ENCODE measurements at regions not wholly inside any gene's neighbourhood (a gene's known extent, or its start where the extent isn't known, plus 50 kb on each side); places are given as distances from the start of the nearest gene placed in this dataset.
"Not testable (repeated sequence)": the region's sequence is repeated elsewhere in the genome, so short reads cannot be mapped to it uniquely, and the experiment has no call there.

DNA sequence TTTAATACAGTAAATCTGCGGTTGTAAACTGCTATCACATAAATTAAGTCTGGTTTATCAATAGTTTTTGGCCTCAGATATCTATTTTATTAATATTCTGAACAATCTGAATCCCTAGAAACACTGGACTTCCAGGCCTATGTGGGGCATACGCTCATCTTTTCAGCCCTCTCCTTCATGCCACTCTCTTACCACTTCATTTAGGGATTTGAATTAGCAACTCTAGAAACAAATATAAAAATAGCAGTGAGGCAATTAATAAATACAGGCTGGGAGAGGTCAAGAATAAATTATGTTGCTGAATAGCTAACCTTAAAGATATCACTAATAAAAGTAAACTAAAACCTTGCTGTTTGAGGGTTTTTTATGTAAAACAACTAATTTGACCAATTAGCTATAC lies 480.3 kb upstream of the CD180 start:
- no peak for DNase-seq

DNA sequence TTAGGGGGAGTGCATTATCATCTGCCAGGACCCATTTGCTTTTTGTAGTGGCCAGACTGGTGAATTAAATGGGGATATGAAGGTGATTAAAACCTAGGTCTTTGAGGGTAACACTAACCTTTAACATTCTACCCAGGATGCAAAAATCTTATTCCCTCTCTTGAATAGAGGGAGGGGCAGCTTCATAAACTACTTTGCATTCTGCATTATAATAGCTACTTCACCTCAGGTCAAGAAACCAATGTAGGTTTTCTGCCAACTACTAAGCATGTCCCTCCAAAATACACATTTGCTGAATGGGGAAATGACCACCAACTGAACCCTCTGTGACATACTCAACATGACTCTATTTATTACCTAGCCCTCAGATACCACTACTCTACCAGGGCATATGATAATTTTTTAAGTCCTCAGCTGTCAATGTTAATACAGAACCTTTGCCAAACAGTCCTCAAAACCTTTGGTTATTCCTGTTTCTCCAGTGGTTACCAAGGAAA lies 477.6 kb upstream of the CD180 start:
- DNase-seq: no peak

DNA sequence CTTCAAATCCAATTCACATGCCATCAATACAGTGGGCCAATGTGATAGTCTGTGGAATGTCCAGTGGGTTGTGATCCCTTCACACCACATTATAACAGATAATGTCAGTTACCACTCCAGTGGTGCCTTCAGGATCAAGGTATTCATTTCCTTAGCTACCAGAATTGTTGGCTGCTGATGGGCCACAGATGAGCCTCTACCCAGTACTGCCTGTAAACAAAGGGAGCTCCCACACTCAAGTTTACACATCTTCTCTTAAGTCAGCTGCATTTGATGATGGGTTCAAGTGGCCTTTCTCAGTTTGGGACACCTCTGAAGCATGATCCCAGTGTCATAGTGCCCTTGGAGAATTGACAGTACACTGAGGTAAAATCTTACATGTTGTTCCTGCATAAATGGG lies 477.0 kb upstream of the CD180 start:
- no peak for DNase-seq

DNA sequence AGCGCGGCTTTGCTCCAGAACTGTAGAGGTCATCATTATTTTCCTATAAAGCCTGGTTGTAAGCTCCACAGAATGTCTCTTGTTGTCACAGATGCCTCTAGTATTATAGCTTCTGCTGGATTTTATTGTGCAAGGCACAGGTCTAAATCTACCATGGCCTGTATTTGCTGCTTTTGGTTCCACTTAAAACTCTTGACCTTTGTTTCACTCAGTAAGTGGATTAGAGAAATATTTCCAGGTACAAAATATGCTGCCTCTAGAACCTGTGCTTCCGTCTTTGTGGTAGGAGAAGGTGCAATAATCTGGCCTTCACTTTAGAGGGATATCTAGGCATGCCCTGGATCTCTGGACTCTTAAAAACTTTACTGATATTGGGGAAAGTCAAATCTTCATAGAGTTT lies 476.6 kb upstream of the CD180 start:
- DNase-seq: no peak

DNA sequence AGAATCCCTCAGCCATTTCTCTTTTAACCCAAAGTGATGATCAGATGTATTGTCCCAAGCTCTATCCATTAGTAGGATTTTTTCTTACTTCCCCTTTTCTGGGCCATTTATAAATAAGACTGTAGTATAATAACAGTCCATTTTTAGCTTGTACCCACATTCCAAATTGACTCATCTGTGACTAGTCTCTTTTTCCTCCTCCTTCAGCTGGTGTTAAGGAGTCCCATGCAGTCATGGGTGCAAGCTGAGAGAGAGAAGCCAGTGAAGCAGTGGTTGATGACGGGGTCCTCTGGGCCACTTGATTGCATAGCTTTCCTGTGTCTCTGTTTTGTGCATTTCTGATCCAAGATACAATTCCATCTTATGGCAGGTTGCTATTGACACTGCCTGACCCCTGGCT lies 476.0 kb upstream of the CD180 start:
- DNase-seq: no peak

DNA sequence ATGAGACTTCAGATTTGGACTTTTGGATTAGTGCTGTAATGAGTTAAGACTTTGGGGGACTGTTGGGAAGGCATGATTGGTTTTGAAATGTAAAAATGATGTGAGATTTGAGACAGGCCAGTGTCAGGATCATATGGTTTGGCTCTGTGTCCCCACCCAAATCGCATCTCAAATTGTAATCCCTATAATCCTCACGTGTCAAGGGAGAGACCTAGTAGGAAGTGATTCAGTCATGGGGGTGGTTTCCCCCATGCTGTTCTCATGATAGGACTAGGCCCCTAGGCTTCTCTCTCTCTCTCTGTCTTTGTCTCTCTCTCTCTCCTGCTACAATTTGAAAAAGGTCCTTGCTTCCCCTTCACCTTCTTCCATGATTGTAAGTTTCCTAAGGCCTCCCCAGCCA lies 473.3 kb upstream of the CD180 start:
- DNase-seq: no peak

DNA sequence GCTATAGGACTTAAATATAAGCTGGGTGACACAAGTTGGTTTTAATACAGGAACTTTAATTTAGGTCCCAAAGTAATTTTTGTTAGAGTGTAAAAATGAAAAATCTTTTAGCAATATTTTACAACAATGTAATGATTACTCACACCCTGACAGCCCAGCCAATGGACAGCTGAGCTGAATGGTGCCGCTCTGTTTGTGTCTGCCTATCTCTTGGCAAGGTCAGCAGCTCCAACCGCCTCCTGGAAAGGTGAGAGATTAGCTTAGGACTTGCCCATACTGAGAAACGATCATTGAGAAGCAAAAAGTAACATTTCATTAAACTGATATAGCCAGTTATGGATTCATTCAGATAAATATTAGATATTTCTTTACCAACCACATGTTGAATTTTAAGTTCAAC lies 463.6 kb upstream of the CD180 start:
- DNase-seq: no peak

DNA sequence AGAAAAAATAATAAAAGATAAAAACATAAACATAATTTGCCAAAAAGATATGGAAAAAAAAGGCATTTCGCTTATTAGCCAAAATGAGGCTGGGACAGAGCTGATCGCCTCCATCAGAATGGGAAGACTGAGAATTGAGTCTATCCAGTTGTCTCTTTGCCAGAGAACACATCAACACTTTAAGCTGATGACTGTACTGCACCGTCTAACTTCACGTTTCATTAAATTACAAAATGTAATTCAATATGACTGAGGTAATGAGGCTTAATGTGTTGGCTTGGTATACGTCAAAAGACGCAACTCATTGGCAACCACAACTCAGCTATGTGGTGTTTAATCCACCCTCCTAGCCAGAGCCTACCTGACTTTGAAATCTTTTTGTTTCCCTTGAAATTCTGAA lies 462.7 kb upstream of the CD180 start:
- no peak for DNase-seq

- no peak for DNase-seq
These were observed 460.5 kb upstream of the CD180 start for GRCh38 chr5:67657055-67657454.

DNA sequence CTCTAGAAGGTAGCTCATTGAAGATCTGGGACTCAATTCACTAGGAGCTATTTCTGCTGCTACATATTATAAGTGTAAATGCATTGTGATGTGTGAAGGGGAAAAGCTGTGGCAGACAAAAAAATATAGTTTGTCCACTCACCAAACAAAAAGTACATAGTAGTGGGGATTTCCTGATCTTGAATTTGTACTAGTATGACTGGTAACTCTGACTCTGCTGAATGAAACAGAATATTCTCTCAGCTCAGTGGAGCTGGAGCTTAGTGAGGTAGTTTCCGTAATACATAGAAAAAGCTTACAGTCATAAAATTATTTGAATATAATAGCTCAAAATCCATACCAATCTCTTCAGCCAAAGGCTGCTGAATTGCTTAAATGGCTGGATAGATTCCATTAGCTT lies 455.6 kb upstream of the CD180 start:
- DNase-seq: no peak

DNA sequence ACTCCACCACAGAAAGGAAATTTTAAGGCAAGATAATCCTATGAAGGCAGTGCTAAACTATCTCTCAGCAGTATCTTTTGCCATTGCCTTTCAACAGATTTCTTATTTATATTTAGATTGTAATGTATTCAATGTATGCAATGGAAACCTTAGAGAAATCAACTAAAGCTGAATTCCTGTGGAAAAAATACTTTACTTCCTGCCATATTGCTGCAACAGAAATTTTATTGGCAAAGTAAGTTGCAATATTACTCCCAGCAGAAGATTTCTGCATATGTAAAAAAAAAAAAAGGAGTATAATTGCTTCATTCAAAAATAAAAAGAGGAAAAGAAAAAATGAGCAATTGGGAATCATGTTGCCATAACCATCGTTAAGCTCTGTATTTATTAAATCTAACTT lies 454.6 kb upstream of the CD180 start:
- no peak for DNase-seq

- no peak for DNase-seq
These were observed 451.6 kb upstream of the CD180 start for GRCh38 chr5:67648201-67648671.

GRCh38 chr5:67647772-67648171 lies 451.2 kb upstream of the CD180 start:
- no peak for DNase-seq

DNA sequence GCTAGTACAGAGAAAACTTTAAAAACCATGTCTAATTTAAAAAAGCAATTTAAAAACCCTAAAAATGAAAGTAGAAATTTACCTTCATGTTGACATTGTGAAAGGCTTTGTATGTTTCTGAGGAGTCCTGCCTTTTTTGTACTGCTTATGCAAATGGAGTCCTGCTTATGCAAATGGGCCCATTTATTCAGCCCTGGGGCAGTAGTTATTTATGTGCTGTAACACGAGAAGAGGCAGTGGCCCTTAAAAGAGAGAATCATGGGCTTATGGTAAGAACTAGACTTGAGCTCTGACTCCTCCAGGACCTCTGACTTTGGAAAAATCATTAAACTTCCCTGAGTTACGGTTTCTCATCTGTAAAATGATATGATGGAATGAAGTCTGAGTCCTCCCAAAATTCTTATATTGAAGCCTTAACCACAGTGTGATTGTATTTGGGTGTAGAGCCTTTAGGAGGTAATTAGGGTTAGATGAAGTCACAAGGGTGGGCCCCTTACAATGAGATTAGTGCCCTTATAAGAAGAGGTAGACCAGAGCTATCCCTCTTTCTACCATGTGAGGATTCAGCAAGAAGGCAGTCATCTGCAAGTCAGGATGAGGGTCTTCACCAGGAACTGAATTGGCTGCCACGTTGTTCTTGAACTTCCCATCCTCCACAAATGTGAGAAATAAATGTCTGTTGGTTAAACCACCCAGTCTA lies 447.8 kb upstream of the CD180 start:
- no peak for DNase-seq

DNA sequence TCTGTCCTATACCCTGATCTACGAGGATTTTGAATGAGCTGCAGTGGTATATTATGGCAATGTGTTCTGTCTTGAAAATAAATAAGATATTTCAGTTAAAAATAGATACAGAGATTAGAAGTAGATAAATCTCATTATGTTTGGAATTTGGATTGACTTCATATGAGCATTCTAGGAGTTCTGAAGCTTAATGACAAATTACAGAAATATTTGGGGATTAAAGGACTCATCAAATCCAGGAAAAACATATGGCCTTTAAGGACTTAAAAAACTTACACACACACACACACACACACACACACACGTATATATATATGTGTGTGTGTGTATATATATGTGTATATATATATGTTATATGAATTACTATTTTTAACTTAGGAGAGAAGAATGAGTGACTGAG lies 446.9 kb upstream of the CD180 start:
- no peak for DNase-seq

DNA sequence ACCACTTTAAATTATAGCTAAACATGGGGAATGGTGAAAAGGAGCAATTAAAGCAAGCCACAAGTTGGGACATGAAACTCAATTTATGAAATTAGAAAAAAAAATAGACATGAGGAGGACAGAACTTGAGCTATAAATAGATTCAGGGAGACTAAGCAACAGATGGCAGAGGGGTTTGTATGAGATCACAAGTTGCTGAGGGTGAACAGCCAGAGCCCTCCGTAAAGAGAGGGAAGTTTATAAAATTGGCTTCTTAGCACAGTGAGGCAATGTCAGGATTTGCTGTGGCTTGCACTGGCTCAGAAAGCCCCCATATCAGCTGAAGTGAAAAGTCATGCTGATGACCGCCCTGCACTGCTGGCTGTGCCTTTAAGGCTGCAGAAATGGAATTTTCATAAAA lies 443.4 kb upstream of the CD180 start:
- no peak for DNase-seq

- DNase-seq: no peak
These were observed 442.7 kb upstream of the CD180 start for GRCh38 chr5:67639313-67639712.

DNA sequence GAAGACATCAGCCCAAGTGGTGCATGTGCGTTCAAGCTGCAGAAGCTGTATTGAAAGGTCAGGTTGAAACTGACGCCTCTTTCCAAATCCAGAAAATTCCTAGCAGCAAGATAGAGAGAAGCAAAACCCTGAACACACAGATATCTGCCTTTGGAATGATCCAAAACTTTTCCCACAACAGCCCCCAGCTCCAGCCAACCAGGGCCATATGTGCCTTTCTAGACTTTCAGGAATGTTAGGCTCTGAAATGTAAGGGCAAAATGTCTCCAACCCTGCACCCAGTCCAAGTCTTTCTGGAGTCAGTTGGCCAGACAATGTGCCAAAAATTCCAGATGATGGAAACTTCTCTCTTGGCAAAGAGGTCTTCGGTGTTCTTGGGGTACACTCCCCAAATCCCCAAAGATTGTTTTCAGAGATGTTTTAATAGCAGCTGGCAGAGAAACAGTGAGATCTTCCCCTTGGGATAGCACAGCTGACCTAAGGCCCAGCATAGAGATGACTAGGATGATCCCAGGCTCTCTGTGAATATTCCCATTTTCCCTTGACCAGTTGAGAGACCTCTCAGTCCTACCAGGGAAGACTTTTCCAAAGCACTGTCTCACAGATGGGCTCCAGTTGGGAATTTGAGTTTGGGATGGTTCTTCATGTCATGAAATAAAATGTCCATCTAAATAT lies 440.4 kb upstream of the CD180 start:
- DNase-seq: no peak

DNA sequence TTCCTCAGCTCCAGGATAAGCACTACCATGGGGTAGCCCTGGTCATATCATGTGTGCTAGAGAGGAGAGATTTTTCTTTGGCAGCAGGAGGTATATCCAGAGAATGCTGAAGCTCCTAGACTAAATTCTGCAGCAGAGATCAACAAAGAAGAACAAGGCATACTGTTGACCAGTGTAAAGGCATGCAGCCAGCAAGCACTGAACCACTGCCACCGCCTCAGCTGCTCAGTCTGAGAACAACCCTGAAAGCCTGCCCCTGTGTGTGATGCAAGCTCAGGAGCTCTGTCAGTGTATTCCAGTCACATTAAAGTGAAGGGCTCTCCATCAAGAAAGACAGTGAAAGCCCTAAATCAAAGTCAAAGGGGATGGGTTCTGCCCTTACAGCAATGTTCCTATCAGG lies 439.5 kb upstream of the CD180 start:
- no peak for DNase-seq

DNA sequence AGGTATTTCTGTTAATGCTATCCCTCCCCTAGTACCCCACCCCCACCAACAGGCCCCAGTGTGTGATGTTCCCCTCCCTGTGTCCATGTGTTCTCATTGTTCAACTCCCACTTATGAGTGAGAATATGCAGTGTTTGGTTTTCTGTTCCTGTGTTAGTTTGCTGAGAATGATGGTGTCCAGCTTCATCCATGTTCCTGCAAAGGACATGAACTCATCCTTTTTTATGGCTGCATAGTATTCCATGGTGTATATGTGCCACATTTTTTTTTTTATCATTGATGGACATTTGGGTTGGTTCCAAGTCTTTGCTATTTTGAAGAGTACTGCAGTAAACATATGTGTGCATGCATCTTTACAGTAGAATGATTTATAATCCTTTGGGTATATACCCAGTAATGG lies 430.5 kb upstream of the CD180 start:
- DNase-seq: not testable (repeated sequence)

GRCh38 chr5:67623078-67623477 lies 426.5 kb upstream of the CD180 start:
- DNase-seq: no peak

- no peak for DNase-seq
These were observed 424.1 kb upstream of the CD180 start for GRCh38 chr5:67620424-67621397.

DNA sequence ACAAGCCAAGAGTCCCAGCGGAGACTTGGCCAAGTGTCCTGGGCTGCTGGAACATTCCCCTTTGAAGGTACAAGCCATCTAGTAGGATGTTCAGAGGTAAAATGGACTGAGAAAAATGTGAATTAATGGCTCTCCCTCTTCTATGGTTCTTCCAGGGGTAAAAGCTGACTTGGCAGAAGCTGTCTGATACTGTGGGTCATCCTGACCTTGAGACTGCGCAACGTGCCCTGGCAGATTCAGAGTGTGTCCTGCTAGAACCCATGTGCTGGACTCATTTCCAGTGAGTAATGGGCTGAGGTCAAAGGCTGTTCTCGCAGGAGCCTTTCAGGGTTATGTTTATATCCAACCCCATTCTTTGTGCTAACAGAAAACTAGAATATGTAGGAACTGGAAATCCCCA lies 423.0 kb upstream of the CD180 start:
- DNase-seq: no peak

DNA sequence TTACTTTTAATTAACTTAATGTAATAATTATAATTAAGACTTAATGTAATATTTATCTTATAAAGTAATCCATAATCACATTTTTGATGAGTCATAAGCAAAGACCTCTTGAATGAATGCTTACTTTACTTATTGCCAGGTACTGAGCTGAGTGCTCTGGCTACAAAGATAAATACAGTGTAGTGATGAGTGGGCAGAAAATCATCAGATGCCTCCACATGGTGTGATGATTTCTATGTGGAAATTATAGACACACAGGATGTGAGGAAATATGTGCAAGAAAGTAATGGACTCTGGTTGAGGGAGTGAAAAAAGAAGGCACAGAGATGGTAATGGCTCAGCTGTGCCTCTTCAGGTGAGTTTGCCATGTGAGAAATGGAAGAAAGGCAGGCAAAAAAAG lies 422.6 kb upstream of the CD180 start:
- DNase-seq: no peak
